GM19455 (cell line): ENCODE measurements at regions not wholly inside any gene's neighbourhood (a gene's known extent, or its start where the extent isn't known, plus 50 kb on each side); places are given as distances from the start of the nearest gene placed in this dataset.
"Not testable (repeated sequence)": the region's sequence is repeated elsewhere in the genome, so short reads cannot be mapped to it uniquely, and the experiment has no call there.

ENCODE experiments used
- ATAC-seq: cut with Tn5 transposase; IDR thresholded peaks from one replicate; pipeline ENCODE4 v1.9.1; 2021; ENCODE audit not compliant: unreplicated experiment

GRCh38 chr6:44017307-44017706, 109.9 kb downstream of the MRPL14 start:
- ATAC-seq: not testable (repeated sequence)

- ATAC-seq: no peak
Measured at GRCh38 chr6:44016131-44016870, 111.0 kb downstream of the MRPL14 start.

- ATAC-seq: no peak
Measured at GRCh38 chr6:44012078-44012493, 115.2 kb downstream of the MRPL14 start.

- no peak for ATAC-seq
Measured at GRCh38 chr6:44011350-44011920, 115.8 kb downstream of the MRPL14 start.

DNA sequence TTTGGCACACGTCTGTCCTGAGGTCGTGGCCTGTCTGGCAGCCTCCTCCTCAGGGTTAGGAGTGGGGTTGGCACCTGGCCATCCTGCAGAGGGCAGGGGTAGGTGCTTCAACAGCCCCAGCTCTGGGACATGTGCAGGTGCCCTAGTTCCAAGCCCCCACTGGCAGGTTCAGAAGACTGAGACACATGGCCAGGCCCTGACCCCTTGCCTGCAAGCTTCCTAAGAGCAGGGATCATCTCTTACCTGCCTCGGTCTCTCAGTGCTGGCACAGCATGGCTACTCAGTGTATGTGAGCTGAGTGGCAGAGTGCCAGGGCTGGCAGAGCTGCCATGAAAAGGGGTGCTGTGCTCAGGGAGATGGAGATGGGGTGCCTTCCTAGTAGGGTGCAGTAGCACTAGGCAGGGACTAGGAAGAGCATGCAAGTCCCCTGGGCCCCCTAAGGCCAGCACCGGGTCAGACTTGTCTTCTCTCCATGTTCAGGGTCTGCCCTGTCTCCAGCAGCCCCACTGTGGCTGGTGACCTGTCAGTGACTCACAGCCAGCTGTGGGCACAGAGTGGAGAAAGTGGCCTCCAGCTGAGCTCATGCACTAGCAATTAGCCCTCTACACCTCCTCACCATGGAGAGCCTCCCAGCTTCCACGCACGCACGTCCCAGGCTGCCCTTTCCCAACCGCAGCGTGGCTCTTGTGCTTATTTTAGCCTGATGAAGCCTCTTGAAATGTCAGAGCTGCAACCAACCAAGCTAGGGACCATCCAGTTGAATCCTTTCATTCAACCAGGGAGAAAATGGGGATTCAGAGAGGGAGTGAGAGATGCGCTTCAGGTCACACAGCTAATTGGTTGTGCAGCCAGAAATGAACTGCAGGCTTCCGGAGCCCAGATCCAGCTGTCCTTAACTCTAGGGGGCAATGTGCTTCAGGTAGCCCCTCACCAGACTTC, 116.6 kb downstream of the MRPL14 start:
- no peak for ATAC-seq

DNA sequence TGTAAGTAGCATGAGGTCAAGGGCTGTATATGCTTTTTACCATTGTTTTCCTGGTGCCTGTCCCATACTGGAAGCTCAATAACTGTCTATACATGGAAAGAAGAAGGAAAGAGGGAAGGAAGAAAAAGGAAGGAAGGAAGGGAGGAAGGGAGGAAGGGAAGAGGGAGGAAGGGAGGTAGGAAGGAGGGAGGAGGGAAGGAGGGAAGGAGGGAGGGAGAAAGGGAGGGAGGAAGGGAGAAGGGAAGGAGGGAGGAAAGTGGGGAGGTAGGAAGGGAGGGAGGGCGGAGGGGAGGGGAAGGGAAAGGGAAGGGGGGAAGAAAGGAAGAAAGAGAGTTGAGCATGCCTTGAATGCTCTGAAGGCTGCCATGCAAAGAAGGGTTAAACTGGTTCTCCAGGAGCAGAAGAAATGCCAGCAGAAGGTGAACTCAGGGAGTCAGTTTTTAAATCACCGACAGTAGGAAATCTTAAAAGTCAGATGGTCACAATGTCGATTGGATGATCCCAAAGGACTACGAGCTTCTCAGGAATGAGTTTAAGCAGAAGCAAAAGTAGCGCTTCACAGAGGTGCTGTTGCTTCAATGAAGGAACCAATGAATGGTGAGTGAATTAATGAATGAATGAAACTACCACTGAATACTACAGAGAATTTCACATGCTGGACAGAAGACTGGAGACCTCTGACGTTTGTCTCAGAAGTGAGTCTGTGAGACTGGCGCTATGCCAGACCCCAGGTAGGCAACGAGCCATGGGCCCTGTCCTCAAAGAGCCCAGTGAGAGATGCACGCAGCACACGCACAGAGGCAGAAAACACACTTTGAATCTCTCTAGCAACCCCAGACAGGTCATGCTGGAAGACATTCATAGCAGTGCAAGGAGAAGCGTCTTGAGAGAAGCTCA, 117.6 kb downstream of the MRPL14 start:
- ATAC-seq: no peak

DNA sequence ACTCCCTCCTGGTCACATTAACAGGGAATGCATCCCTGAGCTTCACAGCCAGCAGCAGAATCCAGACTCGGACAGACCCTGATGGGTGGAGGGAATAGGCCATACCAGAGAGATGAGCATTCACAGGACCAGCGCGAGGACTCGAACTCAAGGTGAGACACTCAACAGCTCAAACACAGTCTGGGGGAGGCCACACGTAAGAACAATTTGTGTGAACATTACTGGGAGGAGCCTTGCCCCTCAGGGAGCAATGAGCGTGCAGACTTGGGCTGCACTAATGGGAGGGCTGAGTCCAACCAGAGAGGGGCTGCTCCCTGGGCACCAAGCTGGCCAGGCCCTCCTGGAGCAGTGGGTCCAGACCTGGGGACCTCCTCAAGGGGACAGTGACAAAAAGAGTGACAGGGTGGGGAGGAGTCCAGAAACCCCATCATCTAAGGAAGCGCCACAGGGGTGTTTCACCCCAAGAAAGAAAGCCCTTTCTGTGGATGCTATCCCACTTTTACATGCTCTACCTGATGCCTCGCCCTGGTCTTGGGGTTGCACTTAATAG, 118.4 kb downstream of the MRPL14 start:
- no peak for ATAC-seq

GRCh38 chr6:44007818-44008621, 119.2 kb downstream of the MRPL14 start:
- no peak for ATAC-seq

DNA sequence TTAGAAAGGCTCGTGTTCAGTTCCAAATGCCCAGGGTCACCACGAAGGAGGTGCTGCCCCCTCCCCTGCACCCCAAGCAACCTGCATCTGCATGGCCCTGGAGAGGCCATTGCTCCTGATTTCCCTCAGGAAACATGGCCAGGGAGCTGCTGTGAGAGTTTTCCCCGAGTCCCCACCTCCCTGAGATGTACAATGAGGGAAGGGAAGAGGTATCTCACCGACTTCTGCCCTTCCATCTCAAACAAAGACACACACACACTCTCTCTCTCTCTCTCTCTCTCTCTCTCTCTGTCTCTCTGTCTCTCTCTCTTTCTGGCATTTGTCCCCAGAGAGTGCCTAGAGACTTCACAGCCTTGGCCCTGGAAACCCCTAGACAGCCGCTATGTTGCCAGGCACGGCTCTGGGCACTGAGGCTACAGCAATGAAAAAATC, 120.4 kb downstream of the MRPL14 start:
- no peak for ATAC-seq

DNA sequence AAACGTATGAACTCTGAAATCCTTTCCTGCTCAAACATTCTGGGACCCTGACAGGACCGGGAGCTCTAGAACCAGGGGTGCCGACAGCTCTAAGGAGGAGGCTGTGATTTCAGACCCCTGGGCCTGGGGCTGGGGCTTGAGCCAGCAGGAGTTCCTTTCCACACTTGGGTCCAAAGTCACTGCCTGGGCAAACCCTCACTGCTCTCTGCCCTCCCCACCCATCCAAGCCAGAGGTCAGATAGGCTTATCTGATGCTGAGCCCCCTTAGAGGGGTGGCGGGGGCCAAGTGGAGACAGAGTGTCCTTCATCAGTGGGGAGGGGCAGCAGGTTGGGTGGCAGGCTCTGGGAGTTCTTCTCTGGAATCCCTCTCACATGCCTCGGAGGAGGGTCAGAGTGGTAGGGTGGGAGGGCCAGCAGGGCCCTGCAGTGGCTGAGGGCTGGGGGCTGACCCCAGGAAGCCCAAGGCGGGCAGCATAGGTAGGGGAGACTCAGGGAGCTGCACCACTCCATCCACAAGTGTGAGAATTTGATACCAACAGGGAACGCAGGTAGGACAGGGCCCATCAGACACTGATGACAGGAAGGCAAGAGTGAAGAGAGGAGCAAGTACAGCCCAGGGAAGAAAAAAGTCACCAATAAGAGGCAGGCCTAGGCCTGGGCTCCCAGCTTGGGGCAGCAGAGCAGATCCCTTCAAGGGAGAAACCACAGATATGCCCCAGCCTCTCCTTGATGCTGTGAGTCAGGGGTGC, 121.0 kb downstream of the MRPL14 start:
- ATAC-seq: no peak

DNA sequence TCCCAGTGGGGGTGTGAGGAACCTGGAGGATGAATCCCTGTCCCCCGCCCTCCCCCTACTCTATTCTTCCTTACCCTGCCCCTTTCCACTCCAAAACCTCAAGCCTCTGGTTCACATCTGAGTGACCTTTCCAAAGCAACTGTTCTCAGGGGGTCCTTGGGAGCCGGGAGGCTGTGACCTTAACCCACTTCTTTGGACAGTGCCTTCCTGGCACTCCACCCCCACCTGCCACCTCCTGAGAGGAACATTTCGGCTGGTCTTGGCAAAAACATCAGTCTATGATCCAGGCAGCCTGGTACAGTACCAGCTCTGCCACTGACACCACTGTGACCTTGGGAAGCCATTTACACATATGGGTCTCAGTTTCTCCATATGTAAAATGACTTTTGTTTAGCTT, 121.7 kb downstream of the MRPL14 start:
- no peak for ATAC-seq

DNA sequence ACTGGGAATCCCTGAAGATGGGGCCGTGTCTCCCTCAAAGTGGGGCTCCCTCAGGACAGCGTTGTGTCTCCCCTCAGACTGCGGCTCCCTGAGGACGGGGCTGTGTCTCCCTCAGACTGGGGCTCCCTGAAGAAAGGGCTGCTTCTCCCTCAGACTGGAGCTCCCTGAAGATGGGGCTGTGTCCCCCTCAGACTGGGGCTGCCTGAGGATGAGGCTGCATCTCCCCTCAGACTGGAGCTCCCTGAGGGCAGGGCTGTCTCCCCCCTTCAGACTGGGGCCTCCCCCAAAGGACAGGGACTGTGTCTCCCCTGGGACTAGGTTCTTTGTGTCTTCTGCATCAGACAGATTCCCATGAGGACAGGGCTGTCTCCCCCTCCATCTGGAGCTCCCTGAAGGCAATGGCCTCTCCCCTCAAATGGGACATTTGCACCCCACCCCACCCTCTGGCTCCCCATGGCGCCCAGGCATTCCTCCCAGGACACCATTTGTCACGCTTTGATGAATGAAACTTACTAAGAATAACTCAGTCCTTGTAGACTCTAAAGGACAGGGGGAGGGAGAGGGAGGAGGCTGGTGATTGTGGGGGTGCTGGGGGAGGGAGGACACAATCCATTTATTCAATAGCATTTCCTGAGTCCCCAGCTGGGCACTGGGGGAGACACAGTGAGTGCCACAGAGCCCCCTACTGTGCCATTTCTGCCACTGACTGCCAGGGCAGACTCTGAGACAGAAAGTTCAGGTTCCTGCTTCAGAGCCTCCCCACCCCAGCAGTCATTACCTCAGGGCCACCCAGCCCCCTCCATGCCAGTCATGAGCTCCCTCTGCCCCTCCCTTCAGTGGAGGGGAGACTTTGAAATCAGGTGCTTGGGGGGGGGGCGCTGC, 122.4 kb downstream of the MRPL14 start:
- no peak for ATAC-seq

- ATAC-seq: no peak
Measured at GRCh38 chr6:44004136-44004535, 123.1 kb downstream of the MRPL14 start.

DNA sequence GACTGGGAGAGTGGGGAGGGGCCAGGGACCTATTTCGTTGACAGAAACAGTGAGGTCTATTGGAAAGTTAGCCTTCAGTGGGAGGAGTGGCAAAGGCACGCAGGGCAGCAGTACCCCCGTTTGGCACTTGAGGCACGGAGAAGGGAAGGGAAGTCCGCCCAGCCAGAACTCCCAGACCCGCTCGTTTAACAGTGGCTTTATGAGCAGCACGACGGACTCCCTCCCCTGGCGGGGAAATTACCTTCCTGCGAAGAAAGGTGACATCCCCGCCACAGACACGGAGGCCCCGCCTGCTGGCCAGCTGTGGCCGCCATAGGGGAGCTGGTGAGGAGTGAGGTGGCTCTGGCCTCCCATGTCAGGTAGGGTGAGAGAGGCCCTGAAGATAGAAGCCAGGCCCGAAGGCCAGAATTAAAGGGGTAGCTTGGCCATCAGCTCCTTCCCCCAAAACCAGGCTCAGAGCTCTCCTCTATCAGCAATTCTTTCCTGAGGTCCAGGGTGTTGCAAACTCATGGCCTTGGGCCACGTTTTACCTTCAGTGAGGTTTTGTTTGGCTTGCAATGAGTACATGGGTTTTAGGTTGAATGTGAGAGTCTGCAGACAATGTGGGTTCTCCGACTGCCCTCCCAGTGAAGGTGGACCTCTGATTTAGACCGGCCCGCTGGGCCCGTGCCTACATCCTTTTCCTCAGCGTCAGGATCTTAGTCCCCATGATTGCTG, 123.7 kb downstream of the MRPL14 start:
- no peak for ATAC-seq

- no peak for ATAC-seq
Measured at GRCh38 chr6:44002593-44003344, 124.5 kb downstream of the MRPL14 start.

DNA sequence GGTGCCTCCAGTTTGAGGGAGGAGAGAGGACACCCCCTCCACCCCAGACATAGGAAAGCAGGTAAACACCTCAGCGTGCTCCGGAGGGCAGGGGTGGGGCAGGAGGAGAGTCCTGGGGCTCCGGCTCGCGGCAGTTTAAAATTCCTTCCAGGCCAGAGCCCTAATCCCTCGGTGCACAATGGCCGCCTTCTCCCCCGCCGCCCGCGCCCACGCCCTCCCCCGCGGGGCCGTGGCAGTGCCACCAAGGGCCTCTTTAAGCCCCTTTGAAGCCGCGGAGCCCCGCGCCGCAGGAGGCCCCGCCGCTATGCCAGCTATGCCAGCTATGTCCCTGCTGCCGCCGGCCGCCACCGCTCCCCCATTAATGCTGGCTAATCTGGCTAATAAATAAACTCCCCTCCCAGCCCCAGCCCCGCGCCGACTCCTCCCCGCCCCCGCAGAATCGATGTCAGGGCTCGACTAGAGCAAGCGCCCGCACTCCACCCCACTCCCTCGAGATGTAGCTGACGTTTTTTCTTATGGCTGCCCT, 125.1 kb downstream of the MRPL14 start:
- ATAC-seq: no peak
